Left lung (tissue), 4 donors: ENCODE measurements at regions not wholly inside any gene's neighbourhood (a gene's known extent, or its start where the extent isn't known, plus 50 kb on each side); places are given as distances from the start of the nearest gene placed in this dataset.

Experiments
- ATAC-seq: fragments of 200-7000 bp; cut with Tn5 transposase; one replicate; pipeline ENCODE4 v1.9.1; 2020; ENCODE audit warnings: moderate library complexity
- DNase-seq, 4 donors: peaks; one replicate each; pipeline ENCODE4 v3.0.0-alpha.2; 2013 to 2020
- H3K27ac ChIP-seq, 2 donors: fragments of 200-600 bp; sonication (generic) in 1 of 2; one replicate each; pipeline versions ENCODE4 v1.5.0 to v1.8.0; 2020 to 2021
- H3K27me3 ChIP-seq, 2 donors: fragments of 200-600 bp; sonication (generic) in 1 of 2; one replicate each; pipeline versions ENCODE4 v1.5.0 to v1.8.0; 2020 to 2021
- H3K36me3 ChIP-seq, 2 donors: fragments of 200-600 bp; sonication (generic) in 1 of 2; one replicate each; pipeline versions ENCODE4 v1.5.0 to v1.8.0; 2020 to 2021
- H3K4me1 ChIP-seq, 2 donors: fragments of 200-600 bp; one replicate each; pipeline ENCODE4 v1.8.0; 2021
- H3K4me3 ChIP-seq, 2 donors: fragments of 200-600 bp; sonication (generic) in 1 of 2; one replicate each; pipeline versions ENCODE4 v1.5.0 to v1.8.0; 2020 to 2021; ENCODE audit warnings: mild to moderate bottlenecking in 1 of 2
- H3K9me3 ChIP-seq, 2 donors: fragments of 200-600 bp; sonication (generic) in 1 of 2; one replicate each; pipeline versions ENCODE4 v1.5.0 to v1.8.0; 2020 to 2021
- CTCF ChIP-seq, 2 donors: fragments of 200-600 bp; sonication (generic) in 1 of 2; IDR thresholded peaks; one replicate each; pipeline versions ENCODE4 v1.5.0 to v1.8.0; 2021; ENCODE audit warnings: antibody characterized with exemption in 2 of 2
- intact Hi-C, 2 donors: fragments of 100-400 bp; cut with DNase I; formaldehyde crosslinking; loops; one replicate each; pipeline versions ENCODE4 v1.11.2 to v1.14.2; 2022
- donor health status: DM: no; HTN: yes; CAD: no.
- donor health status: DM: no; HTN: no; CAD: no.

GRCh38 chr10:129405389-129405788 is 61.7 kb upstream of the MGMT start:
- intact Hi-C loops: no loop called here
- TF ChIP-seq CTCF (IDR thresholded peaks at IDR 0.05): no peak
- H3K4me1 ChIP-seq: no peaks in the 10 kb centered on the region
- H3K9me3 ChIP-seq: no peaks in the 10 kb centered on the region
- no peaks in the 10 kb centered on the region for H3K27me3 ChIP-seq
- H3K4me3 ChIP-seq: no peak overlapping the region
- H3K27ac ChIP-seq: no peak overlapping the region
- DNase-seq (no peak), ATAC-seq (no peak)
- no peaks in the 10 kb centered on the region for H3K36me3 ChIP-seq

GRCh38 chr10:129410688-129411392 is 56.2 kb upstream of the MGMT start:
- TF ChIP-seq CTCF (IDR thresholded peaks at IDR 0.05): no peak
- no peak for DNase-seq

GRCh38 chr10:129411393-129411705 is 55.7 kb upstream of the MGMT start:
- H3K27ac ChIP-seq: no peak overlapping the region
- H3K9me3 ChIP-seq: no peaks in the 10 kb centered on the region
- H3K4me3 ChIP-seq: no peak overlapping the region
- H3K4me1 ChIP-seq: no peaks in the 10 kb centered on the region
- intact Hi-C loops: no loop called here
- H3K27me3 ChIP-seq: peaks cover 0 to 5% of the 10 kb centered on the region in 2 donors
- no peak for TF ChIP-seq CTCF (IDR thresholded peaks at IDR 0.05)
- DNase-seq: no peak
- H3K36me3 ChIP-seq: no peaks in the 10 kb centered on the region
- ATAC-seq: no peak

More at GRCh38 chr10:129410688-129411392, 56.2 kb upstream of the MGMT start:
- H3K27me3 ChIP-seq: peaks cover 0 to 4% of the 10 kb centered on the region in 2 donors
- no peaks in the 10 kb centered on the region for H3K9me3 ChIP-seq
- no peaks in the 10 kb centered on the region for H3K4me1 ChIP-seq
- no peak overlapping the region for H3K4me3 ChIP-seq
- H3K27ac ChIP-seq: no peak overlapping the region
- no peak for ATAC-seq
- intact Hi-C loops: no loop called here
- no peaks in the 10 kb centered on the region for H3K36me3 ChIP-seq

GRCh38 chr10:129411772-129412171 is 55.3 kb upstream of the MGMT start:
- Histone ChIP-seq H3K27me3 (peaks cover 0 to 5% of the 10 kb centered on the region in 2 donors), H3K36me3 (no peaks in the 10 kb centered on the region), H3K4me1 (no peaks in the 10 kb centered on the region), H3K9me3 (no peaks in the 10 kb centered on the region), H3K4me3 (no peak overlapping the region), H3K27ac (no peak overlapping the region)
- intact Hi-C loops: no loop called here
- TF ChIP-seq CTCF (IDR thresholded peaks at IDR 0.05): no peak
- ATAC-seq (no peak), DNase-seq (no peak)

- no peak for TF ChIP-seq CTCF (IDR thresholded peaks at IDR 0.05)
- no peaks in the 10 kb centered on the region for H3K9me3 ChIP-seq
- no peak for ATAC-seq
These were observed 54.0 kb upstream of the MGMT start for GRCh38 chr10:129413024-129413423.

More at GRCh38 chr10:129413024-129413423, 54.0 kb upstream of the MGMT start:
- Histone ChIP-seq H3K4me1 (no peaks in the 10 kb centered on the region), H3K36me3 (no peaks in the 10 kb centered on the region), H3K27me3 (peaks cover 0 to 10% of the 10 kb centered on the region in 2 donors), H3K27ac (no peak overlapping the region), H3K4me3 (no peak overlapping the region)
- intact Hi-C loops: no loop called here
- no peak for DNase-seq
